ENCODE measurements at regions not wholly inside any gene's neighbourhood (a gene's known extent, or its start where the extent isn't known, plus 50 kb on each side); places are given as distances from the start of the nearest gene placed in this dataset.
A peak's percentile ranks its signal among the peaks of the same experiment; 100 is the strongest.
"Not testable (repeated sequence)": the region's sequence is repeated elsewhere in the genome, so short reads cannot be mapped to it uniquely, and the experiment has no call there.

GRCh38 chr1:222470252-222470805 lies 77.6 kb downstream of the HHIPL2 start:
- H3K4me1 ChIP-seq (ENCODE audit: insufficient read depth); H3K27ac ChIP-seq; H3K4me3 ChIP-seq; DNase-seq (ENCODE audit: low spot score); H3K27me3 ChIP-seq; H3K9me3 ChIP-seq (ENCODE audit: low read depth); H3K9me2 ChIP-seq (replicated peaks; ENCODE audit: insufficient read depth); H3K79me2 ChIP-seq; H2AFZ ChIP-seq; H4K20me1 ChIP-seq (ENCODE audit: insufficient read depth, poor library complexity, severe bottlenecking); H3K36me3 ChIP-seq (replicated peaks; ENCODE audit: insufficient read depth, low read depth); H3K4me2 ChIP-seq: not testable (repeated sequence)
- 91% methylated on average over 12 of the region's 15 CpGs for WGBS (ENCODE audit: low lambda C conversion rate, missing lambda C conversion rate)

- Histone ChIP-seq H3K36me3 (replicated peaks; ENCODE audit: insufficient read depth, low read depth) (no peaks in the 10 kb centered on the region), H3K4me2 (peak overlapping the region; percentile 70), H3K79me2 (no peaks in the 10 kb centered on the region), H3K27me3 (no peaks in the 10 kb centered on the region), H3K4me3 (no peak overlapping the region), H3K27ac (peak overlapping the region; percentile 85), H3K9me2 (replicated peaks; ENCODE audit: insufficient read depth) (no peaks in the 10 kb centered on the region), H4K20me1 (ENCODE audit: insufficient read depth, poor library complexity, severe bottlenecking) (no peaks in the 10 kb centered on the region), H3K9me3 (ENCODE audit: low read depth) (no peaks in the 10 kb centered on the region), H3K4me1 (ENCODE audit: insufficient read depth) (peaks cover 5% of the 10 kb centered on the region), H2AFZ (no peak overlapping the region)
- no peak for DNase-seq (ENCODE audit: low spot score)
- 84% methylated on average over 8 of the region's 8 CpGs for WGBS (ENCODE audit: low lambda C conversion rate, missing lambda C conversion rate)
- no peak for TF ChIP-seq EZH2 (IDR thresholded peaks at IDR 0.05; ENCODE audit: borderline replicate concordance)
- no peak for TF ChIP-seq EZH2phosphoT487 (IDR thresholded peaks at IDR 0.05; ENCODE audit: low read depth, severe bottlenecking, unreplicated experiment)
- no peak for TF ChIP-seq CTCF (IDR thresholded peaks at IDR 0.05; ENCODE audit: poor library complexity)
Observed at GRCh38 chr1:222466150-222466865, 81.6 kb downstream of the HHIPL2 start.

GRCh38 chr1:222465211-222466041 lies 82.5 kb downstream of the HHIPL2 start:
- peak; percentile 95 for DNase-seq (ENCODE audit: low spot score)
- peak overlapping the region; percentile 68 for H2AFZ ChIP-seq
- H3K9me3 ChIP-seq (ENCODE audit: low read depth), result no peaks in the 10 kb centered on the region
- no peaks in the 10 kb centered on the region for H4K20me1 ChIP-seq (ENCODE audit: insufficient read depth, poor library complexity, severe bottlenecking)
- H3K4me3 ChIP-seq, result peak overlapping the region; percentile 11
- H3K27me3 ChIP-seq, result no peaks in the 10 kb centered on the region
- no peaks in the 10 kb centered on the region for H3K79me2 ChIP-seq
- 4% methylated on average over 46 of the region's 46 CpGs for WGBS (ENCODE audit: low lambda C conversion rate, missing lambda C conversion rate)
- peaks cover 5% of the 10 kb centered on the region for H3K4me1 ChIP-seq (ENCODE audit: insufficient read depth)
- H3K27ac ChIP-seq, result peak overlapping the region; percentile 85
- no peaks in the 10 kb centered on the region for H3K36me3 ChIP-seq (replicated peaks; ENCODE audit: insufficient read depth, low read depth)
- H3K9me2 ChIP-seq (replicated peaks; ENCODE audit: insufficient read depth), result no peaks in the 10 kb centered on the region
- TF ChIP-seq CTCF (IDR thresholded peaks at IDR 0.05; ENCODE audit: poor library complexity) (peak; percentile 98), EZH2 (IDR thresholded peaks at IDR 0.05; ENCODE audit: borderline replicate concordance) (no peak)
- peak overlapping the region; percentile 70 for H3K4me2 ChIP-seq

GRCh38 chr1:222464841-222465210 lies 83.1 kb downstream of the HHIPL2 start:
- Histone ChIP-seq H3K36me3 (replicated peaks; ENCODE audit: insufficient read depth, low read depth) (no peaks in the 10 kb centered on the region), H3K4me2 (peak overlapping the region; percentile 70), H3K9me3 (ENCODE audit: low read depth) (no peaks in the 10 kb centered on the region), H3K4me1 (ENCODE audit: insufficient read depth) (peaks cover 5% of the 10 kb centered on the region), H3K27me3 (no peaks in the 10 kb centered on the region), H2AFZ (peak overlapping the region; percentile 56), H3K79me2 (no peaks in the 10 kb centered on the region), H3K4me3 (peak overlapping the region; percentile 11), H4K20me1 (ENCODE audit: insufficient read depth, poor library complexity, severe bottlenecking) (no peaks in the 10 kb centered on the region), H3K9me2 (replicated peaks; ENCODE audit: insufficient read depth) (no peaks in the 10 kb centered on the region), H3K27ac (peak overlapping the region; percentile 9)
- 28% methylated on average over 10 of the region's 10 CpGs for WGBS (ENCODE audit: low lambda C conversion rate, missing lambda C conversion rate)
- peak; percentile 71 for DNase-seq (ENCODE audit: low spot score)
- TF ChIP-seq CTCF (IDR thresholded peaks at IDR 0.05; ENCODE audit: poor library complexity) (no peak), EZH2 (IDR thresholded peaks at IDR 0.05; ENCODE audit: borderline replicate concordance) (no peak), EZH2phosphoT487 (IDR thresholded peaks at IDR 0.05; ENCODE audit: low read depth, severe bottlenecking, unreplicated experiment) (no peak)

Measured in hepatocyte (in vitro differentiated cells).